ENCODE measurements at regions not wholly inside any gene's neighbourhood (a gene's known extent, or its start where the extent isn't known, plus 50 kb on each side); places are given as distances from the start of the nearest gene placed in this dataset.
A peak's percentile ranks its signal among the peaks of the same experiment; 100 is the strongest.

DNA sequence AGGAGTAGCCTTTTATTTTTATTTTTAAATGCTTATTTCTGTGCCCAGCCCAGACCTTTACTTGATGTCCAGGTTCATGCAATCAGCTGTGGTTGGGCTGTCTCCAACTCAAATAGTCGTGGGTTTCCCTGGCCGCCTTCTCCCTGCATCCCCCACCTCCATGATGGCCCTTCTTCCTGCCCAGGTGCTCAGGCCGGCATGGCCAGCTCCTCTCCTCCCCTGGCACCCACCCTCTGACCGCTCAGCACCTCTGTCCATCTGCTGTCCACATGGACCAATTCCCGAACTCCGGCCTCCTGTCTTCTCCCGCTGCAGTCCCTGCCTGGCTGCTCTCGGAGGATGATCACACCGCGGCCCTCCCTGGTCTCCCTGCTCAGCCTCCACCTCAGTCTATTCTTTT, 81.2 kb upstream of the SULF2 start:
- Histone ChIP-seq H3K4me1 (replicated peaks) (no peaks in the 10 kb centered on the region), H3K9me3 (replicated peaks) (no peaks in the 10 kb centered on the region), H3K4me3 (no peak overlapping the region), H3K27me3 (replicated peaks) (peaks cover 48% of the 10 kb centered on the region), H3K36me3 (no peaks in the 10 kb centered on the region), H3K27ac (no peak overlapping the region)
- no peak for DNase-seq (ENCODE audit: low read depth in 1 of 2, low spot score in 2 of 2)

DNA sequence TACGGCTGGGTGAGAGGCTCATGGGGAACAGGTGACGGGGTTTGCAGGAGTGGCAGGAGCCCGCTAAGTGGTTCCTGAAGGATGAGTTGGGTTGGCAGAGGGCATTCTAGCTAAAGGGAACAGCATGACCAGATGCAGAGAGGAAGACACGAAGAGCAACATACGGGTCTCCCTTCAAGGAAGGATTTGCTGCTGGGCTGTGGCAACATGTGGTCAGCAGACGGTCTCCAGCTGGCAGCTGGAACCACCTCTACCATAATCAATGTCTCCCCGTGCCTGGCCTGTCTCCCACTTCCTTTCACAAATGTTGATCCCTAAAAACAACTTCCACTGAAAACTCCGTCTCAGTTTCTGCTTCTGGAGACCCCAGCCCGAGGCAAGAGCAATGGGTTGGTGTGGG, 80.6 kb upstream of the SULF2 start:
- no peak overlapping the region for H3K4me3 ChIP-seq
- peaks cover 48% of the 10 kb centered on the region for H3K27me3 ChIP-seq (replicated peaks)
- H3K36me3 ChIP-seq, result no peaks in the 10 kb centered on the region
- H3K4me1 ChIP-seq (replicated peaks), result no peaks in the 10 kb centered on the region
- no peak overlapping the region for H3K27ac ChIP-seq
- no peak for DNase-seq (ENCODE audit: low read depth in 1 of 2, low spot score in 2 of 2)
- no peaks in the 10 kb centered on the region for H3K9me3 ChIP-seq (replicated peaks)

DNA sequence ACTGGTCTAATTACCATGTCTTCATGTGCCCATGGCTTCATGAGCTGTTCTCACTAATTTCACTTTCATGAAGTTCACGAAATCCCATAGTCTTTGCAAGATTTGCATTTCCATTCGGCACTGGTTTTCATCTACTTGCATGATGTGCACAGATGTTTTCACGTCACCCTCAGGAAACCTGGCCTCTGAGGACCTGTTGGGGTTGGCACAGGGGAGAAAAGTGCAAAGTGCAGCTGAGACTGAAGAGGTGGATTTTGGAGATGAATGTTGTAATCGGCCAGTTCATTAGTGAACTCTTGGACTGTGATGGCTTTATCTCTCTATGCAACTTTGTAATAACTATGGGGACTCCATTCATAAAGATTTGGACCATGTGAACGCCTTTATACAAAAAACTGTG, 80.2 kb upstream of the SULF2 start:
- Histone ChIP-seq H3K4me3 (no peak overlapping the region), H3K27ac (no peak overlapping the region), H3K4me1 (replicated peaks) (no peaks in the 10 kb centered on the region), H3K36me3 (no peaks in the 10 kb centered on the region), H3K9me3 (replicated peaks) (no peaks in the 10 kb centered on the region), H3K27me3 (replicated peaks) (peaks cover 45% of the 10 kb centered on the region)
- DNase-seq (ENCODE audit: low read depth in 1 of 2, low spot score in 2 of 2), result no peak

DNA sequence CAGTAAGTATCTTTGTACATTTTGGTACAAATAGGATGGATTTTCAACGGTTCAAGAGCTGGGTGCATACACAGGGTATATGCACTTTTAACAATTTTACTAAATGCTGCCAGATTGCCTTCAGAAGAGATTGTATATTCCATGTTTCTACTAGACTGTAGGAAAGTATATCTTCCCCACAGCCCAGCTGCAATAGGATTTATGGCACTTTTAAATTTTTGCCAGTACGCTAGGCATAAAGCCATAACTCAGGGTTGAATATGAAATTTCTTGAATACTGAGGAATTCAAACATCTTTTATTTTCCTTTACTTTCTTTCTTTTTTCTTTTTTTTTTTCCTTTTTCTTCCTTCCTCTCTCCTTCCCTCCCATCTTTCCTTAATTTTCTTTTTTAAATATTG, 78.7 kb upstream of the SULF2 start:
- H3K9me3 ChIP-seq (replicated peaks), result no peaks in the 10 kb centered on the region
- H3K36me3 ChIP-seq, result no peaks in the 10 kb centered on the region
- DNase-seq (ENCODE audit: low read depth in 1 of 2, low spot score in 2 of 2), result no peak
- H3K4me1 ChIP-seq (replicated peaks), result no peaks in the 10 kb centered on the region
- H3K27me3 ChIP-seq (replicated peaks), result peaks cover 42% of the 10 kb centered on the region
- no peak overlapping the region for H3K4me3 ChIP-seq
- no peak overlapping the region for H3K27ac ChIP-seq

DNA sequence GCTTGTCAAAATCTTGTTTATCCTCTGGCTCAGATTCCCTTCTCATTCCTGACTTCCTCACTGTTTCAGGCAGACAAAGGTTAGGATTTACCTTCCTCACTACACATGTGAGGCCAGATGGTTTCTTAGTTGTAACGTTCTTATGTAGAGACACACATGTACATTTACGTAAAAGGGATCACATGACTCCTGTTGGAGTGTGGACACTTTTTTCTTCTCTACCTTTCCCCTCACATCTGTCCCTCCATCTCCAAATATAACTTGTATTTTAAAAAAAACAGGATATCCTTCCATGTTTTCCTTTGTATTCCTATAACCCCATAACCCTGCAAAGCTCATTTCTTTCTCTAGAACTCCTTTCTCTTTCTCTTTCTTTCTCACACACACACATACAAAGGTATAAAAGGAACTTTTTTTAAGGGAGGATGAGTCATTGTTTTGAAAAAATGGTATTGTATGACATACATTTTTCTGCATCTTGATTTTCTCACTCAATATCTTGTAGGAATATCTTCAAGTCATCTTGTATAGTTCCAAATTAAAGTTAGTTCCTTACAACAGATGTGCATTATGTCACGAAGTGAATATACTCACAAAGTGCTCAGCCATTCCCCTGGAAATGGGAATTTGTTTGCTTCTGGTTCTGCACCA, 78.2 kb upstream of the SULF2 start:
- no peak for DNase-seq (ENCODE audit: low read depth in 1 of 2, low spot score in 2 of 2)

DNA sequence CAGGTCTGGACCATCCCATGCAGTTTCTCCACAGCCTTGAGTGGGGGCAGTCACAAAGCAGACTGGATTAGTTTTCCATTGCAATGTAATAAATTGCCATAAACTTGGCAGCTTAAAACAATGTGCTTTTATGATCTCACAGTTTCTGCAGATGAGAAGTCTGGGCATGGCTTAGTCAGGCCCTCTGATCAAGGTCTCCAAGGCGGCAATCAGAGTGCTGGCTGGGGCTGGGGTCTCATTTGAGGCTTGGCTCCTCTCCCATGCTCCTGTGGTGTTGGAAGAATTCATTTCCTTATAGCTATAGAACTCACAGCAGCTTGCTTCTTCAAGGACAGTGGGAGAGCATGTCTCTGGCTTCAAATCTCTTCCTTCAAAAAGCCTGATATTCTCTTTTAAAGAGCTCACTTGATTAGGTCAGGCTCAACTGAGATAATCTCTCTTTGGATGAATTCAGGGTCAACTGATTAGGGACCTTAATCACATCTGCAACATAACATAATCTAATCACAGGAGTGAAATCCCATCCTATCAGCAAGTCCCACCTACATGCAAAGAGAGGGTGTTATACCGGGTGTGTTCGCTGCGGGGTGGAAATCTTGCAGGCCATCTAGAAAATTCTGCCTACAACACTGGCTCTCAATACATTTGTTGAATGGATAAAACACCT, 77.4 kb upstream of the SULF2 start:
- Histone ChIP-seq H3K36me3 (no peaks in the 10 kb centered on the region), H3K9me3 (replicated peaks) (no peaks in the 10 kb centered on the region), H3K27ac (no peak overlapping the region), H3K4me3 (no peak overlapping the region), H3K4me1 (replicated peaks) (no peaks in the 10 kb centered on the region), H3K27me3 (replicated peaks) (peaks cover 43% of the 10 kb centered on the region)
- DNase-seq (ENCODE audit: low read depth in 1 of 2, low spot score in 2 of 2), result no peak

More for the DNA sequence above, 78.2 kb upstream of the SULF2 start:
- Histone ChIP-seq H3K4me1 (replicated peaks) (no peaks in the 10 kb centered on the region), H3K9me3 (replicated peaks) (no peaks in the 10 kb centered on the region), H3K4me3 (no peak overlapping the region), H3K27ac (no peak overlapping the region), H3K27me3 (replicated peaks) (peaks cover 43% of the 10 kb centered on the region), H3K36me3 (no peaks in the 10 kb centered on the region)

DNA sequence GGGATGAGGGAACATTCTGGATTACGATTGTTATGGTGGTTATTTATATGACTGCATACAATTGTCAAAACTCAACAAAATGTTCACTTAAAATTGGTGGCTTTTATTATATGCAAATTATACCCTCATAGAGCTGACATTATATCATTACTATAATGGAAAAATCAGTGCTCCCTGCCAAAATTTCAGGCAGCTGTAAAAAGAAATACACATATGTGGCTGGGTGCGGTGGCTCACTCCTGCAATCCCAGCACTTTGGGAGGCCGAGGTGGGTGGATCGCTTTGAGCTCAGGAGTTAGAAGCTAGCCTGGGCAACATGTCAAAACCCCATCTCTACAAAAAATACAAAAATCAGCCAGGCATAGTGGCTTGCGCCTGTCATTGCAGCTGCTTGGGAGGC, 75.8 kb upstream of the SULF2 start:
- Histone ChIP-seq H3K36me3 (no peaks in the 10 kb centered on the region), H3K9me3 (replicated peaks) (no peaks in the 10 kb centered on the region; the same call in 1 of the 2 replicates), H3K4me3 (no peak overlapping the region), H3K27me3 (replicated peaks) (peaks cover 42% of the 10 kb centered on the region), H3K27ac (no peak overlapping the region), H3K4me1 (replicated peaks) (no peaks in the 10 kb centered on the region)
- no peak for DNase-seq (ENCODE audit: low read depth in 1 of 2, low spot score in 2 of 2)

DNA sequence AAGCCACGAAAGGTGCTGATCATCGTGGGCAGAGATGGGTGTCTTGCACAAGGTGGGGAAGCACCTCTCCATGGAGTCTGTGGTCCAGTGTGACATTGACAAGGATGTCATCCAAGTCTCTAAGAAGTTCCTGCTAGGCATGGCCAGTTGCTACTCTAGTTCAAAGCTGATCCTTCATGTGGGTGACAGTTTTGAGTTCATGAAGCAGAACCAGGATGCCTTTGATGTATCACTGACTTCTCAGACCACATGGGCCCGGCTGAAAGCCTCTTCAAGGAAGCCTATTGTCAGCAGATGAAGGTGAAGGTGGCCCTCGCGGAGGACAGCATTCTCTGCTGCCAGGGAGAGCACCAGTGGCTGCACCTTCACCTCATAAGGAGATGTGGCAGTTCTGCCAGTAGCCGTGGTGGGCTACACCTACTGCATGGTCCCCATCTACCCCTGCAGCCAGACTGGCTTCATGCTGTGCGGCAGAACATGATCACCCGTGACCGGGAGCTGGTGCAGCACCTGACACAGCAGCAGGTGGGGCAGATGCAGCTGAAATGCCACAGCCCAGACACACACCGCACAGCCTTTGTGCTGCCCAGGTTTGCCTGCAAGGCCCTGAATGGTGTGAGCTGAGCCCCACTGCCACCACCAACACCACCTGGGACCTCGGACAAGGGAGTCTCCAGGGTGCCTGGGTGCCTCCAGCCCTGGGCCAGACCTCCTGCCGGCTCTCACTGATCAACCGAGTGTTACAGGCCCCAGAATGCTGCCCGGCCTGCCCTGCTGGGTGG, 75.0 kb upstream of the SULF2 start:
- no peak overlapping the region for H3K4me3 ChIP-seq
- no peak overlapping the region for H3K27ac ChIP-seq
- H3K36me3 ChIP-seq, result no peaks in the 10 kb centered on the region
- H3K27me3 ChIP-seq (replicated peaks), result peaks cover 33% of the 10 kb centered on the region
- peaks cover under 1% of the 10 kb centered on the region for H3K9me3 ChIP-seq (replicated peaks)
- H3K4me1 ChIP-seq (replicated peaks), result no peaks in the 10 kb centered on the region
- DNase-seq (ENCODE audit: low read depth in 1 of 2, low spot score in 2 of 2), result no peak

DNA sequence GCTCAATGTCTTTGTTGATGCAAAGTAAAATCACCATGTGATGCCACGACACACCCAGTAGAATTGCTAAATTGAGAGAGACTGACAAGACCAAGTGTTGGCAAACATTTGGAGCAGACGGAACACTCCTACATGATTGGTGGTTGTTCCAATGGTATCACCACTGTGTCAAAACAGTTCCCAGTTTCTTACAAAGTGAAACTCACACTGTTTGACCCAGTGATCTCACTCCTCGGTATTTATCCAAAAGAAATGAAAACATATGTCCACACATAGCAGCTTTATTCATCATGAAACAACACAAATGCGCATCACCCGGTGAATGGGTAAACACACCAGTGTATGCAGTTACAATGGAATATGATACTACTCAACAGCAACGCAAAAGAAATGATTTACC, 74.0 kb upstream of the SULF2 start:
- DNase-seq (ENCODE audit: low read depth in 1 of 2, low spot score in 2 of 2), result no peak
- H3K27ac ChIP-seq, result no peak overlapping the region
- peaks cover 6% of the 10 kb centered on the region for H3K9me3 ChIP-seq (replicated peaks)
- H3K4me3 ChIP-seq, result no peak overlapping the region
- no peaks in the 10 kb centered on the region for H3K36me3 ChIP-seq
- H3K27me3 ChIP-seq (replicated peaks), result peaks cover 24% of the 10 kb centered on the region
- H3K4me1 ChIP-seq (replicated peaks), result no peaks in the 10 kb centered on the region

DNA sequence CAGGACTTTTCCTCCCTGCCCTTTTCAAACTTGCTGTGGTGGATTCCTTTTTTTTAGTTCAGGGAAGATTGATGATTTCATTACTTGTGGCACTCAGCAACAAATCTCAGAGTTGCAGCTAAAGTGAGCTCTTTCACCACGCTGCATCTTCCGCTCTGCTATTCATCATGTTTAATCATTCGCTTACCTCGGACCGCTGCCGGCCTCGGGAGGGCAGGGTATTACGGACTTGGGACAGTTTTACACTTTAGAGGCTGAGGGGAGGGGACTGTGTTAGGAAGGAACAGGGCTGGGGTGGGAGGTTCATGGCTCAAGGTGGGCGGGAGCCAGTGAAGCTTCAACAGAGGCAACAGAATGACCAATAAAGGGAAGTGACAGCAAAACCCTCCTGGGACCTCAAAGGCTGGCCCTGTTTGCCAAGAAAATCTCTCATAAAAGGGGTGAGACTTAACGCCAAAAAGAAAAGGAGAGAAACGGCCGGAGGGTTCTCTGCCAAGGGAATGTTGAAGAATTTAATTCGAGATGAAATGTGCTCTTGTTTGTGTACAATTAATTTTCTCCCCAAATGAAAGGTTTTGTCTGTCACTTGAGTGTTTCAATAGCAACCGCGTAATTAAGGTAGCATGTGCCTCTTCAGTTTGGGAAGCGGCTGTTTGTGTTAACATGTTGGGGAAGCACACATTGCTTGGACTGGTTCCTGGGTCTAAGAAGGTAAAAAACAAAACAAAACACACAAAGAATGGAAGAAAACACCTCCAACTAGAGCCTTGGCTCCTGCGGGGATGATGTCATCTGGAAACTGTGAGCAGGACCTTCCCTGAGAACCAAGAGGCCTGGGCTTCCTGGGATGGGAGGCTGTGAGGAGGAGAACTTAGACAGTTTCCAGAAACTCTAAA, 72.5 kb upstream of the SULF2 start:
- H3K4me1 ChIP-seq (replicated peaks), result no peaks in the 10 kb centered on the region
- peaks cover 6% of the 10 kb centered on the region for H3K9me3 ChIP-seq (replicated peaks)
- DNase-seq (ENCODE audit: low read depth in 1 of 2, low spot score in 2 of 2), result no peak
- H3K27me3 ChIP-seq (replicated peaks), result peaks cover 11% of the 10 kb centered on the region
- no peak overlapping the region for H3K4me3 ChIP-seq
- no peak overlapping the region for H3K27ac ChIP-seq
- H3K36me3 ChIP-seq, result no peaks in the 10 kb centered on the region

DNA sequence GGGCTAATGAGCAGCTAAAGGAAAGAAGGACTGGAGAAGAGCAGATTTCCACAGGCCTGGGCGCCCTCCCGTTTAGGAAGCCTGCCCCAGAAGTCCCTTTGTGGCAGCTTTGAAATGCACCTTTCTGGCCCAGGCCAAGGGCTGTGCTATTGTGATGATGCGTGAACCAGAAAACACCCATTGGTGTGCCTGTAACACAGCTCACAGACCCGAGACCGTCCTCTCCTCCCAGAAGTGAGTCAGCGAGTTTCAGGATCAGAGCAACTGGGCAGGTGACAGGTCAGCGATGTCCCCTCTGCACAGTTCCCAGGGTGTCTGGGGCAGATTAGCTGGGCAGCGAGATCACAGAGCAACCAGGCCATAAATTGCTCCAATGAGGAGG, 71.9 kb upstream of the SULF2 start:
- no peaks in the 10 kb centered on the region for H3K36me3 ChIP-seq
- no peak overlapping the region for H3K4me3 ChIP-seq
- H3K9me3 ChIP-seq (replicated peaks), result peaks cover 6% of the 10 kb centered on the region
- DNase-seq (ENCODE audit: low read depth in 1 of 2, low spot score in 2 of 2), result no peak
- peaks cover 11% of the 10 kb centered on the region for H3K27me3 ChIP-seq (replicated peaks)
- H3K27ac ChIP-seq, result no peak overlapping the region
- no peaks in the 10 kb centered on the region for H3K4me1 ChIP-seq (replicated peaks)

DNA sequence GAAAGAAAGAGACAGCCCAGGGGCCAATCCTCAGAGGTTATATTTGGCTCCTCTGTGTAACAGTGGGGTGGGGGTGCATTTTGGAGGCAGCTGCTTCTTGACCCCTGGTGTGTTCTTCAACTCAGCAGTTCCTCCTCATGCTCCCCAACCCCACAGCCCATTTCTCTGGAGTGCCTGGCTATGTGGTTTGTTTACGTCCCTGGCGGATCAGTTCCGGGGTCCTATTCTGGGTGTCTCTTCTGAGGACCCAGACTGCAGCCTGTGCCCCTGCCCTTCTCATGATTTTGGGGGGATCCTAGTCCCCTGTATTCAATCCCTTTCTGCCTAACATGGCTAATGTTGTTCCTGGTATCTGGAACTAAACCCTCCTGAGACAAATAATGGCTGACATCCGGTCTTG, 70.5 kb upstream of the SULF2 start:
- Histone ChIP-seq H3K4me1 (replicated peaks) (no peaks in the 10 kb centered on the region), H3K36me3 (no peaks in the 10 kb centered on the region), H3K9me3 (replicated peaks) (peaks cover 6% of the 10 kb centered on the region), H3K27me3 (replicated peaks) (peaks cover 6% of the 10 kb centered on the region), H3K4me3 (no peak overlapping the region), H3K27ac (no peak overlapping the region)
- DNase-seq (ENCODE audit: low read depth in 1 of 2, low spot score in 2 of 2), result no peak

DNA sequence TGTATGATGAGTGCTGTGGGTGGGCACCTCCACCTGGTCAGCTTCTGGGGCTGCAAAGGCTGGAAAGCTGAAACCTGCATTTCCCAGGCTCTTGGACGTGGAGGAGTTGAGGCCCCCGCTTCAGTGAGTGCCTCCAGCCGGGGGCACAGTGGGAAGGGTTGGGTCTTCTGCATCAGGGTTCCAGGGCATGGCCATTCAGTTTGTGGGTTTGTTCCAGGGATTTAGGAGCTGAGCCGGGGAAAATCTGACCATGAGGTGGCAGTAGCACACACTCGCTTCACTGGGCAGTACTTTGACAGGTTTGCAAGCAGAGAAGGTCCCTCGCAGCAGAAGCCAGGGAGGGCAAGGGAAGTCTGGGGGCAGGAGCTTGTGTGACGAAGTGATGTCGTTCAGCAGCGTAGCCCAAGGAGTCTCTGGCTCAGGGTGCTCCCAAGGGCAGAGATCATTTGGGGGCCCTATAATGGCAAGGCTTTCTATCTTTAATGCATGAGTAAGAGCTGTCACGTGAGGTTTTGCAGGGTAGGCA, 69.5 kb upstream of the SULF2 start:
- H3K36me3 ChIP-seq, result no peaks in the 10 kb centered on the region
- H3K27ac ChIP-seq, result no peak overlapping the region
- no peak overlapping the region for H3K4me3 ChIP-seq
- H3K27me3 ChIP-seq (replicated peaks), result peaks cover 9% of the 10 kb centered on the region
- no peaks in the 10 kb centered on the region for H3K4me1 ChIP-seq (replicated peaks)
- peaks cover 6% of the 10 kb centered on the region for H3K9me3 ChIP-seq (replicated peaks)
- DNase-seq (ENCODE audit: low read depth in 1 of 2, low spot score in 2 of 2), result peak in 1 of 2 experiments; percentile 12

Data from SJSA1 (cell line).